PC-3 (cell line): ENCODE measurements at regions not wholly inside any gene's neighbourhood (a gene's known extent, or its start where the extent isn't known, plus 50 kb on each side); places are given as distances from the start of the nearest gene placed in this dataset.

ENCODE experiments used
- EZH2 ChIP-seq: fragments of 300-600 bp; sonication (generic); IDR thresholded peaks from one replicate; pipeline ENCODE4 v1.6.1; 2017; ENCODE audit warnings: antibody characterized with exemption, mild to moderate bottlenecking, low read length; ENCODE audit not compliant: unreplicated experiment
- TF ChIP-seq, protein P1 (sequence below): fragments of 300-600 bp; sonication (generic); conservative IDR thresholded peaks from 2 replicates; pipeline ENCODE4 v1.5.1; 2017; ENCODE audit warnings: antibody characterized with exemption, low read depth, mild to moderate bottlenecking, low read length

GRCh38 chr6:168149015-168149414, 70.0 kb upstream of the FRMD1 start:
- TF ChIP-seq, protein P1, sequence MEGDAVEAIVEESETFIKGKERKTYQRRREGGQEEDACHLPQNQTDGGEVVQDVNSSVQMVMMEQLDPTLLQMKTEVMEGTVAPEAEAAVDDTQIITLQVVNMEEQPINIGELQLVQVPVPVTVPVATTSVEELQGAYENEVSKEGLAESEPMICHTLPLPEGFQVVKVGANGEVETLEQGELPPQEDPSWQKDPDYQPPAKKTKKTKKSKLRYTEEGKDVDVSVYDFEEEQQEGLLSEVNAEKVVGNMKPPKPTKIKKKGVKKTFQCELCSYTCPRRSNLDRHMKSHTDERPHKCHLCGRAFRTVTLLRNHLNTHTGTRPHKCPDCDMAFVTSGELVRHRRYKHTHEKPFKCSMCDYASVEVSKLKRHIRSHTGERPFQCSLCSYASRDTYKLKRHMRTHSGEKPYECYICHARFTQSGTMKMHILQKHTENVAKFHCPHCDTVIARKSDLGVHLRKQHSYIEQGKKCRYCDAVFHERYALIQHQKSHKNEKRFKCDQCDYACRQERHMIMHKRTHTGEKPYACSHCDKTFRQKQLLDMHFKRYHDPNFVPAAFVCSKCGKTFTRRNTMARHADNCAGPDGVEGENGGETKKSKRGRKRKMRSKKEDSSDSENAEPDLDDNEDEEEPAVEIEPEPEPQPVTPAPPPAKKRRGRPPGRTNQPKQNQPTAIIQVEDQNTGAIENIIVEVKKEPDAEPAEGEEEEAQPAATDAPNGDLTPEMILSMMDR = no peak
- no peak for TF ChIP-seq EZH2
